Loucy (cell line): ENCODE measurements at regions not wholly inside any gene's neighbourhood (a gene's known extent, or its start where the extent isn't known, plus 50 kb on each side); places are given as distances from the start of the nearest gene placed in this dataset.

ENCODE experiments used
- H2AFZ ChIP-seq: fragments of 200-600 bp; sonication (generic); 2 replicates; pipeline ENCODE4 v1.6.0; 2016; ENCODE audit warnings: antibody characterized with exemption, mild to moderate bottlenecking, low read length, moderate library complexity
- H3F3A ChIP-seq: fragments of 200-600 bp; 2 replicates; pipeline ENCODE4 v1.6.0; 2016; ENCODE audit warnings: antibody characterized with exemption, low read depth, mild to moderate bottlenecking
- H3K27me3 ChIP-seq: fragments of 200-600 bp; sonication (generic); 2 replicates; pipeline ENCODE4 v1.6.1; 2014; ENCODE audit warnings: low read length, mild to moderate bottlenecking; ENCODE audit not compliant: insufficient read depth, poor library complexity, severe bottlenecking
- H3K36me3 ChIP-seq: fragments of 200-600 bp; sonication (generic); 2 replicates; pipeline ENCODE4 v1.6.1; 2016; ENCODE audit warnings: low read length; ENCODE audit not compliant: insufficient read depth
- H3K4me1 ChIP-seq: fragments of 200-600 bp; sonication (generic); 2 replicates; pipeline ENCODE4 v1.5.1; 2014; ENCODE audit warnings: low read length, mild to moderate bottlenecking; ENCODE audit not compliant: insufficient read depth, poor library complexity, severe bottlenecking
- H3K4me2 ChIP-seq: fragments of 200-600 bp; sonication (generic); 2 replicates; pipeline ENCODE4 v1.6.0; 2014; ENCODE audit warnings: antibody characterized with exemption, low read length, low read depth, mild to moderate bottlenecking; ENCODE audit not compliant: poor library complexity, severe bottlenecking
- H3K4me3 ChIP-seq: fragments of 200-600 bp; sonication (generic); 2 replicates; pipeline ENCODE4 v1.5.1; 2014; ENCODE audit warnings: low read length, mild to moderate bottlenecking, mixed read lengths; ENCODE audit not compliant: poor library complexity, severe bottlenecking
- H3K79me2 ChIP-seq: fragments of 200-600 bp; sonication (generic); 2 replicates; pipeline ENCODE4 v1.6.1; 2014; ENCODE audit warnings: low read length; ENCODE audit not compliant: insufficient read depth
- H3K9ac ChIP-seq: fragments of 200-600 bp; sonication (generic); 2 replicates; pipeline ENCODE4 v1.6.0; 2014; ENCODE audit warnings: mild to moderate bottlenecking, low read depth, low read length, moderate library complexity; ENCODE audit not compliant: poor library complexity, severe bottlenecking
- H3K9me2 ChIP-seq: fragments of 200-600 bp; sonication (generic); replicated peaks from 2 replicates; pipeline ENCODE4 v1.6.1; 2016; ENCODE audit warnings: low read depth, low read length, mixed read lengths
- H3K9me3 ChIP-seq: fragments of 200-600 bp; sonication (generic); 2 replicates; pipeline ENCODE4 v1.6.1; 2014; ENCODE audit warnings: mild to moderate bottlenecking, antibody characterized with exemption, low read length, low read depth; ENCODE audit not compliant: insufficient read depth
- H4K20me1 ChIP-seq: fragments of 200-600 bp; sonication (generic); 2 replicates; pipeline ENCODE4 v1.6.0; 2014; ENCODE audit warnings: antibody characterized with exemption, low read length, mild to moderate bottlenecking; ENCODE audit not compliant: insufficient read depth, poor library complexity, severe bottlenecking
- EZH2phosphoT487 ChIP-seq: fragments of 200-600 bp; IDR thresholded peaks from 2 replicates; pipeline ENCODE4 v1.6.1; 2018; ENCODE audit warnings: antibody characterized with exemption, mild to moderate bottlenecking, moderate library complexity, borderline replicate concordance
- TF ChIP-seq, protein P1 (sequence below): fragments of 200-600 bp; sonication (generic); conservative IDR thresholded peaks from 2 replicates; pipeline ENCODE4 v1.5.1; 2014; ENCODE audit warnings: mild to moderate bottlenecking, antibody characterized with exemption, low read length

DNA sequence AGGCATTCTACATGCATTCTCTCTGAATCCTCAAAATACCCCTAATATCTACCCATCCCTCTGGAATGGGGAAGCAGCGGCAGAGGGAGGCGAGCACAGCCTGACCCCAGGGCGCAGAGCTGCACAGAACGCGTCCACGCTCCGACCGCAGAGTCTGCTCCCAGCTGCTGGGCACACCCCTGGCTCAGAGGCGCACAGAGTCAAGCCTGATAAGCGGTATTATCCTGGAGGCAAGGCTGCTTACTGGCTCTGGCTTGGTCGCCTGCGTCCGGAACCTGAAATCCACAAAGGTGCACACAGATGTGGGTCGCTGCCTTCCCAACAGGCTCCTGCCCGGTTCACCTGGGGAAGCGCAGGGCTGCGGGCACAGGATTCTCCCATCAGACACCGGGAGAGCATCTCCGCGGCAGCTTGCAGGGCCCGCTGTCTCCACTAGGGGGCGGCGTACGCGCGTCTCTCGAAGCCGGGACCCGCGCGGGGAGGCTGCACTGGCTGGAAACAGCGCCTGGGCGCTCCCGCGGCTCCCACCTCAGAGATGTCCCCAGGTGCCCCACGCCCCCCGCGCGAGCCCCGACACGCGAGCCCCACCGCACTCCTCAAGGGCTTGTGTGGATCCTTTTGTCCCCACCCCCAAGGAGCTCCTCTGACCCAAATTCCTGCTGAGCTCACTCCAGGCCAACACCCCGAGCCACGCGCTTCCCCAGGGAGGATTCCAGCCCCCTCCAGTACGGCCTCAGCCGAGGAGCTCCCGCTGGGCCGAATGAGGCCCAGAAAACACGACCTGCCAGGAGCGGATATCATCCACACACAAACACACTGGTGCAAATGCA, 120.1 kb upstream of the FZD10 start:
- H2AFZ ChIP-seq: no peak overlapping the region
- no peaks in the 10 kb centered on the region for H3K27me3 ChIP-seq
- H3K9ac ChIP-seq: no peak overlapping the region
- H3K36me3 ChIP-seq: no peaks in the 10 kb centered on the region
- H3F3A ChIP-seq: no peaks in the 10 kb centered on the region; the same call in 1 of the 2 replicates
- no peaks in the 10 kb centered on the region for H3K79me2 ChIP-seq
- no peak overlapping the region for H3K4me2 ChIP-seq
- no peaks in the 10 kb centered on the region for H3K9me2 ChIP-seq
- H3K4me1 ChIP-seq: no peaks in the 10 kb centered on the region
- TF ChIP-seq EZH2phosphoT487: no peak
- TF ChIP-seq, protein P1, sequence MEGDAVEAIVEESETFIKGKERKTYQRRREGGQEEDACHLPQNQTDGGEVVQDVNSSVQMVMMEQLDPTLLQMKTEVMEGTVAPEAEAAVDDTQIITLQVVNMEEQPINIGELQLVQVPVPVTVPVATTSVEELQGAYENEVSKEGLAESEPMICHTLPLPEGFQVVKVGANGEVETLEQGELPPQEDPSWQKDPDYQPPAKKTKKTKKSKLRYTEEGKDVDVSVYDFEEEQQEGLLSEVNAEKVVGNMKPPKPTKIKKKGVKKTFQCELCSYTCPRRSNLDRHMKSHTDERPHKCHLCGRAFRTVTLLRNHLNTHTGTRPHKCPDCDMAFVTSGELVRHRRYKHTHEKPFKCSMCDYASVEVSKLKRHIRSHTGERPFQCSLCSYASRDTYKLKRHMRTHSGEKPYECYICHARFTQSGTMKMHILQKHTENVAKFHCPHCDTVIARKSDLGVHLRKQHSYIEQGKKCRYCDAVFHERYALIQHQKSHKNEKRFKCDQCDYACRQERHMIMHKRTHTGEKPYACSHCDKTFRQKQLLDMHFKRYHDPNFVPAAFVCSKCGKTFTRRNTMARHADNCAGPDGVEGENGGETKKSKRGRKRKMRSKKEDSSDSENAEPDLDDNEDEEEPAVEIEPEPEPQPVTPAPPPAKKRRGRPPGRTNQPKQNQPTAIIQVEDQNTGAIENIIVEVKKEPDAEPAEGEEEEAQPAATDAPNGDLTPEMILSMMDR: peak; percentile 66
- H4K20me1 ChIP-seq: no peaks in the 10 kb centered on the region
- H3K9me3 ChIP-seq: no peaks in the 10 kb centered on the region
- no peak overlapping the region for H3K4me3 ChIP-seq

DNA sequence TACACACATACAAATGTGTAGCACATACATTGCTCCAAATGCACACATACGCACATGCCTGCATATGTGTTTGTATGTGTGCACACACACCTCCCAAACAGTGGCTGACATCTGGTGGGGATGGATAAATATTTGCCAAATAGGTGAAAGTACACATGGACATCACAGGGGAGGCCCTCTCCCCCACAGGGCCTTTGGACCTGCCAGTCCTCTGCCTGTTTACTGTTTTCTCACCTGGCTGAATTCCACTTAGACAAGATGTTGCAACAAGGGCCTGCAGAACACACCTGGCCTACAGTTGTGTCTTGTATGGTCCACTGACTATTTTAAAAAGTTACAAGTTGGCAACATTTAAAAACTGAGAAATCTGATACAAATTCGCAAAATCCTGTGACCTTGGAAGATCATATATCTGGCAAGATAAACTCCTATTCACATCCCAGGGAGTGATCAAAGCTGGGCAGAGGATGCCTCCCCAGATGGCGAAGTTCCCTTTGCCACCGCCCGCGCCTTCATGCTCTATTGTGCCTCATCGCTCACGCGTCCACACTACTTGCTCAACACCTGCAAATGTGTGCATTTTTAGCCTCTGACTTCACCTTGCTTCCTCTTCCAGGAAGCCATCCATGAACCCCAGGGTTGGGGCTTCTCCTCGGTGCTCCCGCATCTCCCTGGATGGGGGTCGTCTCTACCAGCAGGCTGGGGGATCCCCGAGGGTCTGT, 118.4 kb upstream of the FZD10 start:
- Histone ChIP-seq H3K36me3 (no peaks in the 10 kb centered on the region), H3K9ac (no peak overlapping the region), H4K20me1 (no peaks in the 10 kb centered on the region), H3K4me2 (no peak overlapping the region), H3F3A (no peaks in the 10 kb centered on the region; the same call in 1 of the 2 replicates), H2AFZ (no peak overlapping the region), H3K4me3 (no peak overlapping the region), H3K27me3 (no peaks in the 10 kb centered on the region), H3K9me2 (no peaks in the 10 kb centered on the region), H3K9me3 (no peaks in the 10 kb centered on the region), H3K79me2 (no peaks in the 10 kb centered on the region), H3K4me1 (peaks cover 3% of the 10 kb centered on the region)
- TF ChIP-seq, protein P1: no peak
- TF ChIP-seq EZH2phosphoT487: no peak

DNA sequence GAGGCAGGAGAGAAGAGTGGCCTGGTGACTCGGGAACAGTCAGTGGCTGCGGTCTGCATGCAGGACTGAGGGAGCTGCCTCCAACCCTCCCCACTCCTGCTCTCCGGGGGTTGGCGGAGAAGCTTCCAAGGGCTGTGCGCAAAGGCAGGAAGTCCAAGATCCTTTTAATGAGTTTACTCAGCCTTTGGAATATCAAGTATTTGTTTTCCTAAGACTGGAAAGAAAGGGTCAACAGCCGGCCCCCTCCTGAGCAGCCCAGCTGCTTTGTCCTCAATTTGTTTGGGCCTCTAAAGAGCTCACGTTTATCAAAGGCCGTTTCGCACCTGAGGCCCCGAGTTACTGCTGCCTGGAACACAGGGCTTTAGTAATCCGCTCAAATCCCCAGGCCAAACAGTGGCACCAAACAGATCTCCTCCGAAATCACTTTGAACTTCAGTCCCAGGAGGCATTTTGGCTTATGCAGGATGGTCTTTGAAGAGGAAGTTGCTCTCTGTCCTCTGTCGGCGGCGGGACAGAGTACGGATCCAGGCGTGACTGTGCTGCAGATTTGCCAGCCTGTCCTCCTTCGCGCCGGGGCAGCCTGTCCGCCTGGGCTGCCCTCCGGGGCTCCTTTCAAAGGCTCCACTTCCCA, 117.2 kb upstream of the FZD10 start:
- Histone ChIP-seq H3K79me2 (no peaks in the 10 kb centered on the region), H4K20me1 (no peaks in the 10 kb centered on the region), H2AFZ (no peak overlapping the region), H3K4me1 (peaks cover 3% of the 10 kb centered on the region), H3K9me2 (no peaks in the 10 kb centered on the region), H3K4me2 (no peak overlapping the region), H3K4me3 (no peak overlapping the region), H3K9me3 (no peaks in the 10 kb centered on the region), H3K27me3 (no peaks in the 10 kb centered on the region), H3F3A (no peaks in the 10 kb centered on the region; the same call in 1 of the 2 replicates), H3K36me3 (no peaks in the 10 kb centered on the region), H3K9ac (no peak overlapping the region)
- TF ChIP-seq, protein P1: no peak
- no peak for TF ChIP-seq EZH2phosphoT487
